ENCODE measurements at regions not wholly inside any gene's neighbourhood (a gene's known extent, or its start where the extent isn't known, plus 50 kb on each side); places are given as distances from the start of the nearest gene placed in this dataset.
A peak's percentile ranks its signal among the peaks of the same experiment; 100 is the strongest.

- Histone ChIP-seq H3K4me1 (ENCODE audit: control insufficient read depth, insufficient read depth, low read length) (no peaks in the 10 kb centered on the region), H3K4me3 (ENCODE audit: low read length) (no peak overlapping the region), H3K9ac (ENCODE audit: extremely low read depth, low read length, poor library complexity, severe bottlenecking) (no peak overlapping the region), H3K9me3 (ENCODE audit: control insufficient read depth, low read length) (no peaks in the 10 kb centered on the region), H3K27me3 (ENCODE audit: control insufficient read depth, insufficient read depth, low read length, poor library complexity, severe bottlenecking) (no peaks in the 10 kb centered on the region), H3K27ac (ENCODE audit: low read depth, low read length) (peak overlapping the region; percentile 29), H3K36me3 (ENCODE audit: control insufficient read depth, insufficient read depth, low read length) (no peaks in the 10 kb centered on the region)
- Mint-ChIP-seq H3K9me3 (no peaks in the 10 kb centered on the region), H3K4me3 (no peak overlapping the region), H3K27me3 (ENCODE audit: insufficient read depth) (no peaks in the 10 kb centered on the region), H3K4me1 (no peaks in the 10 kb centered on the region), H3K36me3 (ENCODE audit: low read depth) (no peaks in the 10 kb centered on the region), H3K27ac (no peak overlapping the region)
- 88 to 91% methylated on average over 10 to 11 of the region's 11 CpGs for WGBS, 2 experiments (ENCODE audit: insufficient coverage in 1 of 2, insufficient read length in 1 of 2)
- no peak for DNase-seq
- no peak for TF ChIP-seq CTCF (conservative IDR thresholded peaks at IDR 0.05)
Measured at GRCh38 chr12:103100257-103100831, 142.9 kb downstream of the ASCL1 start.

- H3K4me3 Mint-ChIP-seq = no peak overlapping the region
- WGBS, 2 experiments (ENCODE audit: insufficient coverage in 1 of 2, insufficient read length in 1 of 2) = 86% methylated on average over 2 of the region's 2 CpGs; no CpG with 5 or more reads in 1 of the 2 experiments
- no peaks in the 10 kb centered on the region for H3K36me3 Mint-ChIP-seq (ENCODE audit: low read depth)
- H3K9ac ChIP-seq (ENCODE audit: extremely low read depth, low read length, poor library complexity, severe bottlenecking) = no peak overlapping the region
- no peaks in the 10 kb centered on the region for H3K27me3 Mint-ChIP-seq (ENCODE audit: insufficient read depth)
- H3K4me1 ChIP-seq (ENCODE audit: control insufficient read depth, insufficient read depth, low read length) = no peaks in the 10 kb centered on the region
- H3K9me3 ChIP-seq (ENCODE audit: control insufficient read depth, low read length) = no peaks in the 10 kb centered on the region
- no peaks in the 10 kb centered on the region for H3K27me3 ChIP-seq (ENCODE audit: control insufficient read depth, insufficient read depth, low read length, poor library complexity, severe bottlenecking)
- H3K4me1 Mint-ChIP-seq = no peaks in the 10 kb centered on the region
- H3K4me3 ChIP-seq (ENCODE audit: low read length) = no peak overlapping the region
- DNase-seq = no peak
- no peak overlapping the region for H3K27ac Mint-ChIP-seq
- H3K27ac ChIP-seq (ENCODE audit: low read depth, low read length) = no peak overlapping the region
- H3K36me3 ChIP-seq (ENCODE audit: control insufficient read depth, insufficient read depth, low read length) = no peaks in the 10 kb centered on the region
- H3K9me3 Mint-ChIP-seq = no peaks in the 10 kb centered on the region
- no peak for TF ChIP-seq CTCF (conservative IDR thresholded peaks at IDR 0.05)
Measured at GRCh38 chr12:103102225-103102744, 144.8 kb downstream of the ASCL1 start.

- WGBS, 2 experiments (ENCODE audit: insufficient coverage in 1 of 2, insufficient read length in 1 of 2) = 89 to 100% methylated on average over 2 of the region's 2 CpGs
- Histone ChIP-seq H3K27ac (ENCODE audit: low read depth, low read length) (no peak overlapping the region), H3K9me3 (ENCODE audit: control insufficient read depth, low read length) (no peaks in the 10 kb centered on the region), H3K27me3 (ENCODE audit: control insufficient read depth, insufficient read depth, low read length, poor library complexity, severe bottlenecking) (no peaks in the 10 kb centered on the region), H3K36me3 (ENCODE audit: control insufficient read depth, insufficient read depth, low read length) (no peaks in the 10 kb centered on the region), H3K4me1 (ENCODE audit: control insufficient read depth, insufficient read depth, low read length) (no peaks in the 10 kb centered on the region), H3K4me3 (ENCODE audit: low read length) (no peak overlapping the region), H3K9ac (ENCODE audit: extremely low read depth, low read length, poor library complexity, severe bottlenecking) (no peak overlapping the region)
- Mint-ChIP-seq H3K27ac (no peak overlapping the region), H3K36me3 (ENCODE audit: low read depth) (no peaks in the 10 kb centered on the region), H3K4me1 (no peaks in the 10 kb centered on the region), H3K27me3 (ENCODE audit: insufficient read depth) (no peaks in the 10 kb centered on the region), H3K4me3 (no peak overlapping the region), H3K9me3 (no peaks in the 10 kb centered on the region)
- no peak for DNase-seq
- TF ChIP-seq CTCF (conservative IDR thresholded peaks at IDR 0.05) = no peak
Measured at GRCh38 chr12:103105971-103106597, 148.6 kb downstream of the ASCL1 start.

All from endodermal cell (in vitro differentiated cells).